K562 (cell line): ENCODE measurements at regions not wholly inside any gene's neighbourhood (a gene's known extent, or its start where the extent isn't known, plus 50 kb on each side); places are given as distances from the start of the nearest gene placed in this dataset.

Source experiments
- ARID3A ChIP-seq: IDR thresholded peaks from 2 replicates; pipeline ENCODE4 v1.6.1; 2012; ENCODE audit warnings: low read depth, low read length, improper control_type of control experiment, borderline replicate concordance
- BACH1 ChIP-seq: fragments of 200-800 bp; sonication (Bioruptor generic); IDR thresholded peaks from 2 replicates; pipeline ENCODE4 v1.6.1; 2016; ENCODE audit warnings: missing genetic modification characterization, missing compliant biosample characterization
- CCNT2 ChIP-seq: IDR thresholded peaks from 2 replicates; pipeline ENCODE4 v1.6.1; 2011; ENCODE audit warnings: borderline replicate concordance, low read depth, mild to moderate bottlenecking, moderate library complexity, mixed read lengths, low read length; ENCODE audit not compliant: insufficient read length; ENCODE audit errors: extremely low read depth
- CEBPG ChIP-seq, 3 experiments: fragments of 200-800 bp in 1 of 3; sonication (Bioruptor generic) in 1 of 3; sonication (generic) in 1 of 3; formaldehyde crosslinking in 1 of 3; IDR thresholded peaks in 2 of 3; conservative IDR thresholded peaks in 1 of 3; 2 replicates each; pipeline versions ENCODE4 v1.6.1 to v1.8.0; 2016 to 2022; ENCODE audit warnings: missing compliant biosample characterization in 2 of 3, missing genetic modification characterization in 2 of 3, mild to moderate bottlenecking in 1 of 3, missing genetic modification reagents in 1 of 3
- CUX1 ChIP-seq: fragments of 200-800 bp; sonication (Bioruptor generic); IDR thresholded peaks from 2 replicates; pipeline ENCODE4 v1.6.1; 2016; ENCODE audit warnings: missing genetic modification characterization, missing compliant biosample characterization
- EWSR1 ChIP-seq: fragments of 450-650 bp; IDR thresholded peaks from 2 replicates; pipeline ENCODE4 v1.6.1; 2018; ENCODE audit warnings: borderline replicate concordance, mild to moderate bottlenecking, low read depth, moderate library complexity; ENCODE audit not compliant: partially characterized antibody
- HNRNPK ChIP-seq: fragments of 200-400 bp; formaldehyde crosslinking; IDR thresholded peaks from one replicate; pipeline ENCODE4 v1.6.1; 2018; ENCODE audit warnings: mild to moderate bottlenecking, low read depth, low read length; ENCODE audit not compliant: poor library complexity, severe bottlenecking
- MNT ChIP-seq, 2 experiments: fragments of 450-650 bp; conservative IDR thresholded peaks; 2 replicates each; pipeline ENCODE4 v1.6.1; 2017; ENCODE audit warnings: mild to moderate bottlenecking in 2 of 2, moderate library complexity in 2 of 2
- NKRF ChIP-seq: fragments of 450-650 bp; IDR thresholded peaks from 2 replicates; pipeline ENCODE4 v1.6.1; 2016; ENCODE audit warnings: borderline replicate concordance
- PCBP1 ChIP-seq: fragments of 200-400 bp; formaldehyde crosslinking; IDR thresholded peaks from 2 replicates; pipeline ENCODE4 v1.6.1; 2018; ENCODE audit warnings: mild to moderate bottlenecking, low read depth, low read length; ENCODE audit not compliant: poor library complexity, severe bottlenecking
- TCF7L2 ChIP-seq: fragments of 150-350 bp; IDR thresholded peaks from 2 replicates; pipeline ENCODE4 v1.6.1; 2016; ENCODE audit warnings: low read depth, mild to moderate bottlenecking, low read length, moderate library complexity
- ZNF134 ChIP-seq: fragments of 250-450 bp; sonication (Bioruptor Pico); conservative IDR thresholded peaks from 2 replicates; pipeline ENCODE4 v1.4.0; 2020

GRCh38 chr17:27986805-27987684 is 55.4 kb upstream of the NLK start (continued):
- TF ChIP-seq PCBP1, result no peak
- no peak for TF ChIP-seq BACH1 (tag)
- 0 out of 2 replicates have a peak, but pooled peaks have one; percentile 31 for TF ChIP-seq CUX1 (CRISPR knock-in tag)
- TF ChIP-seq TCF7L2, result no peak
- peak; percentile 98 for TF ChIP-seq ARID3A
- peak; percentile 60 for TF ChIP-seq ZNF134 (CRISPR knock-in tag)
- no peak for TF ChIP-seq HNRNPK
- no peak for TF ChIP-seq EWSR1
- TF ChIP-seq MNT (conservative IDR thresholded peaks at IDR 0.05), result peak; percentile 31 to 80; a peak in 2 of 4 replicates
- TF ChIP-seq CEBPG (CRISPR knock-in tag; IDR thresholded peaks at IDR 0.05), result peak; percentile 74; the same call in 1 of the 2 replicates
- TF ChIP-seq CEBPG (tag; conservative IDR thresholded peaks at IDR 0.05 in 1 of 2, IDR thresholded peaks at IDR 0.05 in 1 of 2), result peak; percentile 57 to 87; a peak in 3 of 4 replicates
- TF ChIP-seq CCNT2, result peak; percentile 98
- TF ChIP-seq NKRF, result no peak
